ENCODE measurements at regions not wholly inside any gene's neighbourhood (a gene's known extent, or its start where the extent isn't known, plus 50 kb on each side); places are given as distances from the start of the nearest gene placed in this dataset.
"Not testable (repeated sequence)": the region's sequence is repeated elsewhere in the genome, so short reads cannot be mapped to it uniquely, and the experiment has no call there.

DNA sequence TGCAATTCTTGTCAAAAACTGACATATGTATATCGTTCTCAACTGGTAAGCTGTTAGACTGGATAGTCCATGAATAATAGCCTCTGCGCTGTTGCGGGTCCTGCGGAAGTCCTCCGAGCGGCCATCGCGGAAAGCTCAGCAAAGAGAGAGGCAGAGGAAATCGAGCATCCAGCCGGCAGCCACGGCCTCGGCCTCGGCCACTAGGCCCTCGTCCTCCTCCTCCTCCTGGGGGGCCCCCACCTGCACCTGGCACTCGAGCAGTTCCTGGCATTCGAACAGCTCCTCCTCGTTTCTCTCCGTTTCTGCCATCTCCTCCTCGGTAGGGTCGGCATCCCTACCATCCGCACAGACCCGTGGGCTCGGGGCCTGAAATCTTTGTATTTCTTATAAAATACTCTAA is 111.2 kb upstream of the CYLC1 start:
- not testable (repeated sequence) for H3K27me3 ChIP-seq (ENCODE audit: control insufficient read depth, insufficient read depth, low read length); H3K36me3 ChIP-seq (replicated peaks; ENCODE audit: control insufficient read depth, insufficient read depth, low read length)

DNA sequence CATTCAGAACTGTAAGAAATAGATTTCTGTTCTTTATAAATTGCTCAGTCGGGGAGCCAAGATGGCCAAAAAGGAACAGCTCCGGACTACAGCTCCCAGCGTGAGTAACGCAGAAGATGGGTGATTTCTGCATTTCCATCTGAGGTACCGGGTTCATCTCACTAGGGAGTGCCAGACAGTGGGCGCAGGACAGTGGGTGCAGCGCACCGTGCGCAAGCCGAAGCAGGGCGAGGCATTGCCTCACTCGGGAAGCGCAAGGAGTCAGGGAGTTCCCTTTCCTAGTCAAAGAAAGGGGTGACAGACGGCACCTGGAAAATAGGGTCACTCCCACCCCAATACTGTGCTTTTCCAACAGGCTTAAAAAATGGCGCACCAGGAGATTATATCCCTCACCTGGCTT is 110.5 kb upstream of the CYLC1 start:
- DNase-seq; H3K4me3 ChIP-seq (ENCODE audit: insufficient read depth, low read depth, low read length); H3K36me3 ChIP-seq (replicated peaks; ENCODE audit: control insufficient read depth, insufficient read depth, low read length); H3K27me3 ChIP-seq (ENCODE audit: control insufficient read depth, insufficient read depth, low read length): not testable (repeated sequence)

More for the DNA sequence above, 111.2 kb upstream of the CYLC1 start:
- DNase-seq; H3K4me3 ChIP-seq (ENCODE audit: insufficient read depth, low read depth, low read length): not testable (repeated sequence)

DNA sequence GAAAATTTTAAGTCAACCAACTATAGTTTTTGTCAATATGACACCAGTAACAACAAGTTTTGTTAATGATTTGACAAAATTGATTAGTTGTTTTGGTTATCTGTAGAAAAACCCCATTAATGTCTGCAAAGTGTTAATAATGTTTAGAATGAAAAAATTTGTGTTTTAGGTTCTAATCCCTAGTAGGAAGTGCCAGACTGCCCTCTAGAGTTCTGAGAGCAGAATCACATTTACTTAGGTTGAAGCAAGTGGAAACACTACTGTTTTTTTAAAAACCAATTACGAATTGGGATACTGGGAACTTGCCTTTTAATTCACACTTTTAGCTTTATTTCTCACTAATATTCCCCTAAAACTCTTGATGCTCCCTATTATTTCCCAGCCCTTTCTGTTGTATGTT is 101.1 kb upstream of the CYLC1 start:
- Histone ChIP-seq H3K4me3 (ENCODE audit: insufficient read depth, low read depth, low read length) (no peak overlapping the region), H3K27me3 (ENCODE audit: control insufficient read depth, insufficient read depth, low read length) (no peaks in the 10 kb centered on the region), H3K36me3 (replicated peaks; ENCODE audit: control insufficient read depth, insufficient read depth, low read length) (no peaks in the 10 kb centered on the region)
- peak; percentile 4 for DNase-seq

DNA sequence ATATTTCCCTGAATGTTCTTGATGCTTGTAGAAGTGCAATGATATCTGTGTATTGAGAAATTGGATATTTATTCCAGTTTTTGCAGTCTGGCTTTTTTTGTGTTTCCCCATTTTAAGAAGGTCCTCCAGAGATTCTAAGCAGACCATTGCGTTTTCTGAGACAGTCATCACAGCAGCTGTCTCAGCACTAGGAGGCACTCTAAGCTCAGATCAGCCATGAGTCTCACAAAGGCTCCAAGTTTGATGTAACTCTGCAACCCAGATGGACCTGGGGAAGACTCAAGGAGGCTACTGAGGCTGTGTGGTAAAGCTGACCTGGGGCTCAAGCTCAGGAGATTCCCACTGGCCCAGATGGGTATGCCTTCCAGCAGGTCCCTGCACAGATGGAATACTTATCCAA is 89.3 kb upstream of the CYLC1 start:
- Histone ChIP-seq H3K36me3 (replicated peaks; ENCODE audit: control insufficient read depth, insufficient read depth, low read length) (no peaks in the 10 kb centered on the region), H3K4me3 (ENCODE audit: insufficient read depth, low read depth, low read length) (no peak overlapping the region), H3K27me3 (ENCODE audit: control insufficient read depth, insufficient read depth, low read length) (no peaks in the 10 kb centered on the region)
- no peak for DNase-seq

Measured in H7 (cell line).